ENCODE measurements at regions not wholly inside any gene's neighbourhood (a gene's known extent, or its start where the extent isn't known, plus 50 kb on each side); places are given as distances from the start of the nearest gene placed in this dataset.

DNA sequence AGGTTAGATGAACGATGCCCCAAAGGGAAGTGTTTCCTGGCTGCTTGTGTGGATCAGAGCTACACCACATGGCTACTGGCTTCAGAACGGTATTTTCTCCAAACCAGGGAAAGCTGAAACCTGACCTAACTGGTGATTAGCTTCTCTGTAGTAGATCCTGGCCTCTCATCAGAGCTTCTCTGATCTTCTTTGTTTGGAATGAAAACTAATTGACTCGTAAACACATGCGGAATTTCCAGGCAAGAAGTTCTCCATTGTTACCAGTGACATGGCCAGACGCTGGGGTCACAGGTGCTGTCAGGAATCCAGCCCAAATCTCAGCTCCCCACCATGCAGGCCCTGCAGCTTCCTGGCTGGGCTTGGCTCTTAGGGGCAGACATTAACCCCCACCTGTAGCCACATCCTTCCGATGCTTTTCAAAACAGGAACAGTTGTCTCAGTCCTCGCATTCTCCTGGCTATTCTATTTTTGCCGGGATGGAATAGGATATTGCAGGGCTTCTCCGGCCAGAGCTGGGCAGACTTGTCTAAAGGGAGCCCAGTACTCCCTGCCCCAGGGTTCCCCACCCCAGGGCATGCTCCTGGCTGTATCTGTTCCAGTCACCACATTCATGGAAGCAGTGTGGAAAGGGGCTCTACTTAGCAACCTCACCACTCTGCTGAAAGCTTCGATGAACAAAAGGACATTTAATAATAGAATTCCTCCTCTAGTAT, 305.4 kb upstream of the F9 start (continued):
- TF ChIP-seq, protein P1, sequence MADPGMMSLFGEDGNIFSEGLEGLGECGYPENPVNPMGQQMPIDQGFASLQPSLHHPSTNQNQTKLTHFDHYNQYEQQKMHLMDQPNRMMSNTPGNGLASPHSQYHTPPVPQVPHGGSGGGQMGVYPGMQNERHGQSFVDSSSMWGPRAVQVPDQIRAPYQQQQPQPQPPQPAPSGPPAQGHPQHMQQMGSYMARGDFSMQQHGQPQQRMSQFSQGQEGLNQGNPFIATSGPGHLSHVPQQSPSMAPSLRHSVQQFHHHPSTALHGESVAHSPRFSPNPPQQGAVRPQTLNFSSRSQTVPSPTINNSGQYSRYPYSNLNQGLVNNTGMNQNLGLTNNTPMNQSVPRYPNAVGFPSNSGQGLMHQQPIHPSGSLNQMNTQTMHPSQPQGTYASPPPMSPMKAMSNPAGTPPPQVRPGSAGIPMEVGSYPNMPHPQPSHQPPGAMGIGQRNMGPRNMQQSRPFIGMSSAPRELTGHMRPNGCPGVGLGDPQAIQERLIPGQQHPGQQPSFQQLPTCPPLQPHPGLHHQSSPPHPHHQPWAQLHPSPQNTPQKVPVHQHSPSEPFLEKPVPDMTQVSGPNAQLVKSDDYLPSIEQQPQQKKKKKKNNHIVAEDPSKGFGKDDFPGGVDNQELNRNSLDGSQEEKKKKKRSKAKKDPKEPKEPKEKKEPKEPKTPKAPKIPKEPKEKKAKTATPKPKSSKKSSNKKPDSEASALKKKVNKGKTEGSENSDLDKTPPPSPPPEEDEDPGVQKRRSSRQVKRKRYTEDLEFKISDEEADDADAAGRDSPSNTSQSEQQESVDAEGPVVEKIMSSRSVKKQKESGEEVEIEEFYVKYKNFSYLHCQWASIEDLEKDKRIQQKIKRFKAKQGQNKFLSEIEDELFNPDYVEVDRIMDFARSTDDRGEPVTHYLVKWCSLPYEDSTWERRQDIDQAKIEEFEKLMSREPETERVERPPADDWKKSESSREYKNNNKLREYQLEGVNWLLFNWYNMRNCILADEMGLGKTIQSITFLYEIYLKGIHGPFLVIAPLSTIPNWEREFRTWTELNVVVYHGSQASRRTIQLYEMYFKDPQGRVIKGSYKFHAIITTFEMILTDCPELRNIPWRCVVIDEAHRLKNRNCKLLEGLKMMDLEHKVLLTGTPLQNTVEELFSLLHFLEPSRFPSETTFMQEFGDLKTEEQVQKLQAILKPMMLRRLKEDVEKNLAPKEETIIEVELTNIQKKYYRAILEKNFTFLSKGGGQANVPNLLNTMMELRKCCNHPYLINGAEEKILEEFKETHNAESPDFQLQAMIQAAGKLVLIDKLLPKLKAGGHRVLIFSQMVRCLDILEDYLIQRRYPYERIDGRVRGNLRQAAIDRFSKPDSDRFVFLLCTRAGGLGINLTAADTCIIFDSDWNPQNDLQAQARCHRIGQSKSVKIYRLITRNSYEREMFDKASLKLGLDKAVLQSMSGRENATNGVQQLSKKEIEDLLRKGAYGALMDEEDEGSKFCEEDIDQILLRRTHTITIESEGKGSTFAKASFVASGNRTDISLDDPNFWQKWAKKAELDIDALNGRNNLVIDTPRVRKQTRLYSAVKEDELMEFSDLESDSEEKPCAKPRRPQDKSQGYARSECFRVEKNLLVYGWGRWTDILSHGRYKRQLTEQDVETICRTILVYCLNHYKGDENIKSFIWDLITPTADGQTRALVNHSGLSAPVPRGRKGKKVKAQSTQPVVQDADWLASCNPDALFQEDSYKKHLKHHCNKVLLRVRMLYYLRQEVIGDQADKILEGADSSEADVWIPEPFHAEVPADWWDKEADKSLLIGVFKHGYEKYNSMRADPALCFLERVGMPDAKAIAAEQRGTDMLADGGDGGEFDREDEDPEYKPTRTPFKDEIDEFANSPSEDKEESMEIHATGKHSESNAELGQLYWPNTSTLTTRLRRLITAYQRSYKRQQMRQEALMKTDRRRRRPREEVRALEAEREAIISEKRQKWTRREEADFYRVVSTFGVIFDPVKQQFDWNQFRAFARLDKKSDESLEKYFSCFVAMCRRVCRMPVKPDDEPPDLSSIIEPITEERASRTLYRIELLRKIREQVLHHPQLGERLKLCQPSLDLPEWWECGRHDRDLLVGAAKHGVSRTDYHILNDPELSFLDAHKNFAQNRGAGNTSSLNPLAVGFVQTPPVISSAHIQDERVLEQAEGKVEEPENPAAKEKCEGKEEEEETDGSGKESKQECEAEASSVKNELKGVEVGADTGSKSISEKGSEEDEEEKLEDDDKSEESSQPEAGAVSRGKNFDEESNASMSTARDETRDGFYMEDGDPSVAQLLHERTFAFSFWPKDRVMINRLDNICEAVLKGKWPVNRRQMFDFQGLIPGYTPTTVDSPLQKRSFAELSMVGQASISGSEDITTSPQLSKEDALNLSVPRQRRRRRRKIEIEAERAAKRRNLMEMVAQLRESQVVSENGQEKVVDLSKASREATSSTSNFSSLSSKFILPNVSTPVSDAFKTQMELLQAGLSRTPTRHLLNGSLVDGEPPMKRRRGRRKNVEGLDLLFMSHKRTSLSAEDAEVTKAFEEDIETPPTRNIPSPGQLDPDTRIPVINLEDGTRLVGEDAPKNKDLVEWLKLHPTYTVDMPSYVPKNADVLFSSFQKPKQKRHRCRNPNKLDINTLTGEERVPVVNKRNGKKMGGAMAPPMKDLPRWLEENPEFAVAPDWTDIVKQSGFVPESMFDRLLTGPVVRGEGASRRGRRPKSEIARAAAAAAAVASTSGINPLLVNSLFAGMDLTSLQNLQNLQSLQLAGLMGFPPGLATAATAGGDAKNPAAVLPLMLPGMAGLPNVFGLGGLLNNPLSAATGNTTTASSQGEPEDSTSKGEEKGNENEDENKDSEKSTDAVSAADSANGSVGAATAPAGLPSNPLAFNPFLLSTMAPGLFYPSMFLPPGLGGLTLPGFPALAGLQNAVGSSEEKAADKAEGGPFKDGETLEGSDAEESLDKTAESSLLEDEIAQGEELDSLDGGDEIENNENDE (IDR thresholded peaks at IDR 0.05; ENCODE audit: insufficient replicate concordance, low read length) = no peak
- TF ChIP-seq TBP (IDR thresholded peaks at IDR 0.05; ENCODE audit: low read depth, low read length) (no peak), SAP30 (IDR thresholded peaks at IDR 0.05; ENCODE audit: insufficient read depth, insufficient replicate concordance, low read length) (no peak), GTF2F1 (IDR thresholded peaks at IDR 0.05; ENCODE audit: borderline replicate concordance, low read depth, low read length) (no peak), FOSL1 (IDR thresholded peaks at IDR 0.05; ENCODE audit: insufficient read depth, low read depth, low read length) (no peak), SIN3A (conservative IDR thresholded peaks at IDR 0.05 in 1 of 2, IDR thresholded peaks at IDR 0.05 in 1 of 2; ENCODE audit: low read depth in 1 of 2, low read length in 2 of 2) (no peak), SP4 (IDR thresholded peaks at IDR 0.05; ENCODE audit: low read length) (no peak), CBX5 (IDR thresholded peaks at IDR 0.05; ENCODE audit: low read depth, low read length) (no peak), JUND (IDR thresholded peaks at IDR 0.05; ENCODE audit: low read length) (no peak), CBX8 (IDR thresholded peaks at IDR 0.05; ENCODE audit: borderline replicate concordance, low read depth, low read length) (no peak), RXRA (IDR thresholded peaks at IDR 0.05; ENCODE audit: insufficient read depth, low read depth, low read length) (no peak)
